ENCODE measurements at regions not wholly inside any gene's neighbourhood (a gene's known extent, or its start where the extent isn't known, plus 50 kb on each side); places are given as distances from the start of the nearest gene placed in this dataset.

DNA sequence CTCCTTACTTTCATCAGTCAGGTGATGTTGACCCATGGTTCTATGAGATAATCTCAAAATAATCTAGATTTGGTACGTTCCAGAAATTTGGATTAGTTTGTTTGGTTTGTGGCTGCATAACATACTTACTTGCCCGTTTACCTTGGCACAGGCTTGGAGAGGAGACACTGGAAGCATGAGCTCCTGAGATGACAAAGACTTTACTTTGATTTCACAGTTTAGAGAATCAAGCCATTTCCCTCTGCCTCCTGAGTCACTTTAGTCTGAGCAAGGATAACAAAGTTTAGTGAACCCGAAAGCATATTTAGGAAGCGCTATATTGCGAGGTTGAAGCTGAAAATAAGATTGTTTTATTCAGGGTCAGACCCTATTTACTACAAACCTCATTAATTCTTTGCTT, 643.4 kb downstream of the QKI start:
- Histone ChIP-seq H3K4me3 (ENCODE audit: insufficient read depth, low read depth, low read length) (no peak overlapping the region), H2BK5ac (ENCODE audit: low read depth, low read length, poor library complexity, severe bottlenecking) (no peak overlapping the region), H3K36me3 (ENCODE audit: control insufficient read depth, insufficient read depth, low read length) (no peaks in the 10 kb centered on the region), H3K27ac (ENCODE audit: insufficient read depth, low read length) (no peak overlapping the region), H2BK20ac (ENCODE audit: low read depth, low read length) (no peak overlapping the region), H3K23ac (ENCODE audit: low read depth, low read length) (no peak overlapping the region), H2AK9ac (replicated peaks; ENCODE audit: low read depth, low read length, poor library complexity) (no peak overlapping the region), H3K4ac (ENCODE audit: low read depth, low read length) (no peak overlapping the region), H3K18ac (ENCODE audit: low read depth, low read length) (no peak overlapping the region), H3K27me3 (ENCODE audit: control insufficient read depth, insufficient read depth, low read length) (no peaks in the 10 kb centered on the region), H2BK15ac (ENCODE audit: low read depth, low read length) (no peak overlapping the region), H2AFZ (replicated peaks; ENCODE audit: low read length, poor library complexity) (no peak overlapping the region), H3K14ac (replicated peaks; ENCODE audit: low read depth, low read length) (no peak overlapping the region), H4K5ac (ENCODE audit: low read depth, low read length) (no peak overlapping the region), H3K9me3 (ENCODE audit: control insufficient read depth, insufficient read depth, low read length) (peaks cover 6% of the 10 kb centered on the region), H4K20me1 (ENCODE audit: insufficient read depth, low read length) (no peaks in the 10 kb centered on the region), H3K4me2 (ENCODE audit: low read depth, low read length) (no peak overlapping the region), H3K79me1 (ENCODE audit: low read depth in 1 of 2, low read length in 2 of 2) (no peaks in the 10 kb centered on the region), H3K9me1 (ENCODE audit: insufficient read depth, low read length) (no peaks in the 10 kb centered on the region), H4K91ac (ENCODE audit: insufficient read depth, low read depth, low read length) (no peak overlapping the region), H2BK120ac (ENCODE audit: low read depth, low read length) (no peak overlapping the region), H3K4me1 (ENCODE audit: control insufficient read depth, insufficient read depth, low read length) (no peaks in the 10 kb centered on the region), H2AK5ac (ENCODE audit: low read depth, low read length) (no peak overlapping the region), H4K8ac (ENCODE audit: low read depth in 2 of 2, low read length in 2 of 2) (no peak overlapping the region), H3K56ac (ENCODE audit: extremely low read depth, insufficient read depth, low read length) (no peak overlapping the region), H3K9ac (ENCODE audit: low read depth, low read length) (no peak overlapping the region)
- dilution Hi-C loops (cut with HindIII; ENCODE audit: low sequenced_read_pairs, unreplicated experiment), result no loop called here
- CTCF ChIA-PET, result no interaction called here
- in situ Hi-C loops (cut with MboI; ENCODE audit: low sequenced_read_pairs), result no loop called here
- POLR2A ChIA-PET (ENCODE audit: unreplicated experiment), result no interaction called here
- no TSS peak for BruUV-seq (replicated peaks)
- intact Hi-C loops (cut with micrococcal nuclease), result no loop called here
- TF ChIP-seq, protein P1, sequence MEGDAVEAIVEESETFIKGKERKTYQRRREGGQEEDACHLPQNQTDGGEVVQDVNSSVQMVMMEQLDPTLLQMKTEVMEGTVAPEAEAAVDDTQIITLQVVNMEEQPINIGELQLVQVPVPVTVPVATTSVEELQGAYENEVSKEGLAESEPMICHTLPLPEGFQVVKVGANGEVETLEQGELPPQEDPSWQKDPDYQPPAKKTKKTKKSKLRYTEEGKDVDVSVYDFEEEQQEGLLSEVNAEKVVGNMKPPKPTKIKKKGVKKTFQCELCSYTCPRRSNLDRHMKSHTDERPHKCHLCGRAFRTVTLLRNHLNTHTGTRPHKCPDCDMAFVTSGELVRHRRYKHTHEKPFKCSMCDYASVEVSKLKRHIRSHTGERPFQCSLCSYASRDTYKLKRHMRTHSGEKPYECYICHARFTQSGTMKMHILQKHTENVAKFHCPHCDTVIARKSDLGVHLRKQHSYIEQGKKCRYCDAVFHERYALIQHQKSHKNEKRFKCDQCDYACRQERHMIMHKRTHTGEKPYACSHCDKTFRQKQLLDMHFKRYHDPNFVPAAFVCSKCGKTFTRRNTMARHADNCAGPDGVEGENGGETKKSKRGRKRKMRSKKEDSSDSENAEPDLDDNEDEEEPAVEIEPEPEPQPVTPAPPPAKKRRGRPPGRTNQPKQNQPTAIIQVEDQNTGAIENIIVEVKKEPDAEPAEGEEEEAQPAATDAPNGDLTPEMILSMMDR (conservative IDR thresholded peaks at IDR 0.05; ENCODE audit: low read depth, low read length), result no peak
- no peak for TF ChIP-seq RCOR1 (IDR thresholded peaks at IDR 0.05; ENCODE audit: insufficient replicate concordance, low read length)
- no peak for TF ChIP-seq SMC3 (IDR thresholded peaks at IDR 0.05; ENCODE audit: low read depth, low read length)
- TF ChIP-seq, protein P2, sequence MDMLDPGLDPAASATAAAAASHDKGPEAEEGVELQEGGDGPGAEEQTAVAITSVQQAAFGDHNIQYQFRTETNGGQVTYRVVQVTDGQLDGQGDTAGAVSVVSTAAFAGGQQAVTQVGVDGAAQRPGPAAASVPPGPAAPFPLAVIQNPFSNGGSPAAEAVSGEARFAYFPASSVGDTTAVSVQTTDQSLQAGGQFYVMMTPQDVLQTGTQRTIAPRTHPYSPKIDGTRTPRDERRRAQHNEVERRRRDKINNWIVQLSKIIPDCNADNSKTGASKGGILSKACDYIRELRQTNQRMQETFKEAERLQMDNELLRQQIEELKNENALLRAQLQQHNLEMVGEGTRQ (IDR thresholded peaks at IDR 0.05; ENCODE audit: low read depth, low read length), result no peak
- no peak for TF ChIP-seq FOS (IDR thresholded peaks at IDR 0.05; ENCODE audit: low read depth, low read length)
- TF ChIP-seq RAD21 (IDR thresholded peaks at IDR 0.05; ENCODE audit: low read length), result no peak
- no peak for TF ChIP-seq POLR2A (IDR thresholded peaks at IDR 0.05; ENCODE audit: low read depth, low read length)
- no peak for TF ChIP-seq MAZ (IDR thresholded peaks at IDR 0.05; ENCODE audit: borderline replicate concordance, low read depth, low read length)
- WGBS, 2 experiments (ENCODE audit: extremely low coverage in 2 of 2, insufficient read length in 1 of 2), result no CpG with 5 or more reads among the region's 5 CpGs
- ATAC-seq (ENCODE audit: low read depth) (no peak), DNase-seq (no peak)

Measured in IMR-90 (cell line).